ENCODE measurements at regions not wholly inside any gene's neighbourhood (a gene's known extent, or its start where the extent isn't known, plus 50 kb on each side); places are given as distances from the start of the nearest gene placed in this dataset.

DNA sequence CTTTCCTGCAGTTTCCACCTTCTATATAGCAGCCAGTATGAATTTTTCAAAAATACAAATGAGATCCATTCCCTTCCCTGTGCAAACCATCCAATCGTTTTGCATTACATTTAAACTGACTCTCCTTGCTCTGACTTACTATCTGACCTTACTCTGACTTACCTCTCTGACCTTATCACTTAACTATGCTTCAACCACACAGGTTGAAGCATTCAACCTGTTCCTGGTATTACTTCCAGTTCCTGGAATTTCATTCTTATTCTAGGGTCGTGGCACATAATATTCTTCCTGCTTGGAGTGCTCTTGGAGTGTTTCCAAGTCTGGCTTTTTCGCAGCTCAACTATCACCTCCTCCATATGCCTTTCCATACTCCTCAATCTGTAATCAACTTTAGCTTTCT, 850.6 kb upstream of the CHAC2 start:
- DNase-seq: no peak

DNA sequence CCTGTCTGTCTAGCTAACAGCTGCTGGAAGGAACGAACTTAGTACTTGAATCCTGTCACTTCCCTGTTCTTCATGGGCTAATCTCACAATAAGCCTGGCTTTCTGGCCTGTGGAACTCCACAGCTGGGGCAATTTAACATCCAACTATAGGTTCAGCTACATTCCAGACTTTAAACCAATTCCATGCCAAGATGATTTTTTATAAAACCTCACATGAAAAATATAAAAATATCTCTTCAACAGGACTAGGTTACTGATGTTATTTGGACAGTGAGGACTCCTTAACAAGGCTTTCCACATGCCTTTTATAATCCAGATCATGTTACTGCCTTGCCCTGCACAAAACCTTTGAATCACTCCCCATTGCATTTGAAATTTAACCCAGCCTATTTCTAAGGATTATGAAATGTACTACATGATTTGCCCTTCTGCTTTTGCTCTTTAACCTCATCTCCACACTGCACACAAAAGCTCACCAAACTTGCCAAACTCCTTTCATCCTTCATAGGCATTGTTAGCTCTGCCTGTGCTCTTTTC, 863.2 kb upstream of the CHAC2 start:
- no peak for DNase-seq

DNA sequence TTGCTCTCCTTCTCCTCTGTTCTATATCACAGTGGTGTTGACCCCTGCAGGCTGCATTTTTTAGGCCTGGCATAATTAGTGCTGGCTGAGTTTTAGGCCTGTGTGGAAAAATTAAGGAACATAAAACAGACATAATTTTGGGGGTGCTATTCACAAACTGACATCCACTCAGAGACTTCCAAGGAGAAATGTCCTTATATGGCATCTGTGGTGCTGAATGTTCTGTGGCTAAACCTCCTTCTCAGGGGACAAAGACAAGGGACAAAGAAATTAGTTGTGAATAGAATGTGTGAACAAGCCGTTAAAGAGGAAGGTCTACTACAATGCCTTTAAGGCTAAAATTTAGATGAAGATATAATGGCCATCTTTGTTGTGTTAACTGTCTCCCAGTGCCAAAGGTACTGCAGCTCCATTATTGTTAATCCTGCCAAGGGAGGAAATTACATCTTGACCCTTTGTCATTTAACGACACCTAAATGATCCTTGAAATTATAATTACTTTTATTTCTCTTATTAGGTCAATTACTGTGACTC, 870.0 kb upstream of the CHAC2 start:
- DNase-seq: no peak

DNA sequence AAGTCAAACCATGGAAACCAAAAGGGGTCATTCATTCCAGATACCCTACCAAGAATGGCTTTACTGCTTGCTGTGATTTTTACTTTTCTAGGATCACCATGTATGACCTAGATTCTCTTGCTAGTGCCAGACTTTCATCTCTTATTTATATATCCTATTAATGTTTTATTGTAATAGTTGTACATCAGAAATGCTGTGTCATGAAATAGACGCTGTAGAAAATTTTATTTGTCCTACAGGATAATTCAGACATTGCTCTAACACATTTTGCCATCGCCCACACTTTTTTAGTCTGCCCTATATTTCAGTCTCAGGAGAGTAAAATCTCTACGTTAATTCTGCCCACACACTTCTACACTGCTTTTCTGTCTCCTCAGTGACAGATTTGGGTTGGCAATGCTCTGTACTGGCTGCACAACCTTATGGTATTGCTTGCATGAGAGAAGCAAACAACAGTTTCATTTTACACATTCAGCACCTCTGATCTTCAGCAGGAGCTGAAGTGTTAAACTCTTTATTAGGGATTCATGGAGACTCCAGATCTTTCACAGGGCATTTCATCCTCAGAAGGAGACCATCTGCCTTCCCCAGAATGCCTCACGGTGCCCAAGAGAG, 871.8 kb upstream of the CHAC2 start:
- DNase-seq: no peak

DNA sequence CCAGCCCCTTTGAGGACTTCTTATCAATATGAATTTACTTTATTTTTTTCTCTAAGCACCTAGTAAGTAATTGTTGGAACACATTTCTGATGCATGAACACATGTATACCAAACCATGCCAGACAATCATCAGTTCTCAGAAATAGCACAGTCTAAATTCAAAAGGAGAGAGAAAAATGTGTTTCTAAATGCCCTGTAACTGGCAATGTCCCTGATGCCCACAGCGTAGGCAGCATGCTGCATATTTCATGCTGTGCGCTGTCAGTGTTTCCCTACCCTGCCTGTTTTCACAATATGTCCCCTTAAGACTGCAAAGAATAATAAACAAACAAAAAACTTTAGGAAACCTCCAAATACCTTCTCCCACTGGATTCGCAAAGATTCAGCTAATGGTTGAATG, 881.0 kb upstream of the CHAC2 start:
- no peak for DNase-seq

DNA sequence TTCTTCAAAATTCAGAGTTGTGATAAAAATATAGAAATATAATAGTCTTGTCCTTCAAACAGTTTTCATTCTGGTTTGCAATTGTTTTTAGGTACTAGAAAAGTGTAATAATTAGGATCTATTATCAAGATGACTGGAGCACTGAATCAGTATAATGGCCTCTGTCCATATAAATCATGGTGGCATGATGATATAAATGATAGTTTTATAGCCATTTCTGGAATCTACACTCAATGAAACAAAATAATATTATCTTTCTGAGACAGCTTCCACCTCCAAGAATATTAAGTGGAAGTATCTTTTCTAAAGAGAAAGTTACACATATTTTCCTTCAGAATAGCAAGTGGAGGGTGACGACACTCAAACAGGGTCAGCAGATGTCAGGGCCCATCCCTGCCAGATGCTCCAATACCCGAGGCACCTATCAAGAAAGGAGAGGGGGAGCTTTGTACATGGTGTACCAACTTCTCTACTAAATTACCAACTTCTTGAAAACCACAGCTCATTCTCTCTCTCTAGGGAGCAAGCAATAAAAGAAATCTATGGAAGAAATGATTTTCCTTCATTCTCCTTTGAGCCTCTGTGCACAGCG, 882.7 kb upstream of the CHAC2 start:
- no peak for DNase-seq

DNA sequence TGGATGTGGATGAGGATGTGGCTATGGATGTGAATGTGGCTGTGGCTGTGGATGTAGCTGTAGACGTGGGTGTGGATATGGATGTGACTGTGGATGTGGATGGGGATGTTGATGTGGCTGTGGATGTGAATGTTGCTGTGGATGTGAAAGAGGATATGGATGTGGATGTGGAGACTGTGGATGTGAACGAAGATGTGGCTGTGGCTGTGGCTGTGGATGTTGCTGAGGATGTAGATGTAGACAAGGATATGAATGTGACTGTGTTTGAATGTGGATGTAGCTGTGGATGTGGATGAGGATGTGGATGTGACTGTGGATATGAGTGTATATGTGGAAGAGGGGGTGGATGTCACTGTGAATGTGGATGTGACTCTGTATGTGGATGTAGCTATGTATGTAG, 884.6 kb upstream of the CHAC2 start:
- no peak for DNase-seq

DNA sequence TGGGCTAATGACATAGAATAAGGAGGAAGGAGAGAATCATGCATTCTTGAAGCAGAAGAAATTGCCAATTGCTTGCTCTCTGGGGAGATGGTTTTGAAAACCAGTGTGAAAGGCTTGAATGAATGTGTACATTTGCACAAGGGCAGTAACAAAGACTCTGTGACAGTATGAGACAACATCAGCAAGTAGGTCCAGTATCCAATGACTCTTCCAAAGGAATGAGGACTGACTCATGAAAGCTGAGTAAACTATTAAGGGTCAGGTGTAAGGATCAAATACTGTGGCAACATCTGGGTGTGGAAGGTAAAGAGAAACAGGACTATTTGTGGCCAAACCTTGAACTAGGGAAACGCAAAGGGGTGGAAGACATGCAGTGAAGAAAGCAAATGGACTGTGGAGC, 886.0 kb upstream of the CHAC2 start:
- DNase-seq: no peak

DNA sequence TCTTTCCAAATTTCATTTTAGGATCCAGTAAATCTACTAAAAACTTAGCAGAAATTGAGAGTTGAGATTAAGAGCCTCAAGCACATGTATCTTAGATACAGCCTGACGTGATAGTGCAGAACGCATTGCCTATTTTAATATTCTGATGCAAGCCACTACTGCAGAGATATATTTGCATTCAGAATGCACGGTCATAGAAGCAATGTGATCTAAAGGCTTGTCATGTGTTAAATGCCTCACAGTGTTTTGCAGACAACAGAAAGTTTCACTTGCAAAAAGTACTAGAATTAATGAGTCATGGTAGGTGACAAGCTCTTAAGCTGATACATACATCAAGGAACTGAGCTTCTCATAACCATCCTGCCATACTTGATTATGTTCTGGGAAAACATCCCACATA, 886.7 kb upstream of the CHAC2 start:
- no peak for DNase-seq

DNA sequence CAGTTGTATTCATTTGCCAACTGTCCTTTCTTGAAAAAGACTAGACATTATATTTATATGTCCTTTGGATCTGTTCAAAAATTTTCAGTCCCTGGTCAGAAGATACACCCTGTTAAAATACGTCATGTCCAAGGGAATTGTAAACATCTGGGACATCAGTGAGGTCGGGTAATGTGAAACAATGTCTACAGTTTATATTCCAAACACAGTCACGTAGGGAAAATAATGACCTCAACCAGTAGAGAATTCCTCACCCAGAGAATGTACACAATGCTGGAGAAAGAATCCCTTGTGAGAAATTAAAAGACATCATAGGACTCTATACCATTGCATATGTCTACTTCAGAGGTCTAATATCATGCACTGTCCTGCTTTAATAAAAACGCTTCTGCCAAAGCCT, 888.0 kb upstream of the CHAC2 start:
- no peak for DNase-seq

DNA sequence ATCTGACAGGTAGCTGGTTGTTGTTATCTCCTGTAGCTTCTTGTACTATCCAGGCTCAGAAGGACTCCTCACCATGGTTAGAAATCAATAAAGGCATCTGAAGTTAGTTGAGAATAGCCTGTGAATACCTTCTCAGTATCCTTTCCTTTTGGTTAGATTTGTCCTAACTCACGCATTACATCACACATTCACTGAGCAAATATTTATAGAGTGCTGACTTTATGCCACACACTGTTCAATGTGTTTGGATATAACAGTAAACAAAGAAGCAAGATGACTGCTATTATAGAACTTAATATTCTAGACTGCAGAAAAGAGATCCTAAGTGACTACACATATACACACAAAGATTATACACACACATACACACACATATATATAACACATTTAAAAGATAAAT, 889.9 kb upstream of the CHAC2 start:
- DNase-seq: no peak

DNA sequence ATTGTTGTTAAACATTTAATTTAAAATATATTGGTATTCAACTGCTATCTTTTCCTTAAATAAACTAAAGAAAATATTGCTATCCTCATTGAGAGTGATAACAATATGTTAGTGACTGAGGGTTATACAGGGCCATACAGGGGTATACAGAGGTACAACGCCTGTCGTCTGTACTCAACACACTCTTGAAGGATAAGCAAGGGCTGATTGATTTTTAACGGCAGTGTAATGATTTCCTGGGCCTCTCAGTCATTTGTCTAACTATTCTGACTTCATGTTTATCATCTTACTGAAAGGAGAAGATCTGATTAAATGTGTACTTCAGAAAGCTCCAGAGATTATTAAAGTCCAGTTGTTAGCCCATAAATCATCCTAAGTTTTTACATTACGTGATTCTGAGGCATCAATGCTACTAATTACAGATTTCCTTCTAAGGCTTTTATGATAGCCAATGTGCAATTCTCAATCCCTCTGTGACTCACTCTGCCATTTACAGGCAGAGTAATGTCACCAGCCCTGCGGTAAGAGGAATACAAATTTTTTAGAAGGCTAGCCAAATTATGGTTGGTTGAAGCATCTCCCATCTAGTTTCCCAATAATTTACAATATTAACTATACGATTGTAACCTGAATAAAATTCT, 893.0 kb upstream of the CHAC2 start:
- no peak for DNase-seq

DNA sequence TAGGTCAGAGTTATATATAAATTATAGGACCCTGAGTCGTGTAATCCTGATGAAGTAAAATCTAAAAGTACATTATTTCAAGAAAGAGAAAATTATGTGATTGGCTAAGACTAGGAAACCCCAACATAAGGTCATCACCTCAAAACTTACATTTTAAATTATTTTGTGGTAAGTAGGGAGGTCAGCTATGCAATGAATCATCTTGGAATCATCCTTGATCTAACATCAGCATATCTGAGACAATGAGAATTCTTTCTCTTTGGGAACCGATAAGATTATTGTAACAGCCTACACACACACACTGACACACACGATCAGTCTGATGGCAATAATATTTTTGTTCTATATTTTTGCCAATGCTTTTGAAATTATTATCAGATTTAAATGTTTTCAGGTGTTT, 904.8 kb upstream of the CHAC2 start:
- no peak for DNase-seq

DNA sequence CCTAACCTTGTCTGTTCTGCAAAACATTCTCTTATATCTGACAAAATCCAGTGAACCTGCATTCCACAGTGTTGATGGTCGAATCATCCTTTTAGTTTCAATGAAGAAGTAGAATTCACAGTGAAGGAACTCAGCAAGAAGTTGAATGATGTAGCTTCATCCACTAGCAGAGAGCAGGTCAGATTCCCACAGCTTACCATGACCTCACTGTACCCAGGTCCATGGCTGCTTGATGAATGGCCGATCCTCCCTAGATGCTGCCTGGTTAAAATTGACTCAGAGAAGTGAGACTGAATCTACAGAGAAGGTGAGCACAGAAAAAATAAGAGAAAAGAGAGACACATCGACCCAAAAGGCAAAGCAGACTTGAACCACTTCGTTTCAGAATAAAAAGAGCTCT, 906.0 kb upstream of the CHAC2 start:
- DNase-seq: no peak

DNA sequence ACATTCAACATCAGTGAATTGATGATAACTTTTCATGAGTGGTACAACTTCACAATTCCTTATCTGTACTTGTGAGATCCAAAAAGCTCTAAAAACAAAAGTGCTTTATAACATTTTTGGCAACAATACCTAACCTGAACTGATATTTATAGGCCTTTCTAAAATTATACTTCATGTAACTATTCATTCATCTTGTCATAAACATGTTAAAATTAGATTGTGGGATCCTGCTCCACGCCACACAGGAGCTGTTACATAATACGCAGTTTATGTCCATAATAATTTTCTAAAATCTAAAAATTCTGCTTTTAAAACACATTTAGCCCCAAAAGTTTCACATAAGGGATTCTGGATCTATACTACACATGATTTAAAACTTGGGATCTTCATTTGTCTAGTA, 908.5 kb upstream of the CHAC2 start:
- no peak for DNase-seq

DNA sequence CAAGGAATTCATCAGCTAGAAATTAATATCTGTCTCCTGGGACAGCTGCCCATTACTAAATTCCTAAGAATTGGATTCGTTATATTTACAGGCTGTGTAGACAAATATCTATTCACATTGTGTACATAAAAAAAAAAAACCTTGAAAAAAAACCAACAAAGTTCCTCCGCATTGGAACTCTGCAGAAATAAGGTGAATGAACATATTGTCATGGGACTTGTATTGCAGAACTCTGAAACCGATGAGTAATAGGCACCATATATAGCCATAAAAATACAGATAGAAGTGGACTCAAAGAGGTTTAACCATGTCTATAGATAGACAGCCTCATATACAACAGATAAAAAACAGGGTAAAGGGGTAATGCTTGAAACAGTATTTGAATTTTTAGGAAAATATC, 909.9 kb upstream of the CHAC2 start:
- DNase-seq: no peak

DNA sequence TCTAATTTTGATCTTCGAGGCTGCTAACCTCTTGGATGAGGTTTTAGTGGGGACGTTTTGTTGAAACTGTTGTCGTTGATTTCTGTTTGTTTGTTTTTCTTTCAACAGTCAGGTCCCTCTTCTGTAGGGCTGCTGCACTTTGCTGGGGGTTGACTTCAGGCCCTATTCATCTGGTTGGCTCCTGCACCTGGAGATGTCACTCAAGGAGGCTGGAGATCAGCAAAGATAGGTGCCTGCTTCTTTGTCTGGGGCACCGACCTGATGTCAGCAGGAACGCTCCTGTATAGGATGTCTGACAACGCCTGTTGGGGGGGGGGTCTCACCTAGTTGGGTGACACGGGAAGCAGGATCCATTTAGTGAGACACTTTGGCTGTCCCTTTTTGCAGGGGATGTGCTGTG, 915.6 kb upstream of the CHAC2 start:
- DNase-seq: no peak

DNA sequence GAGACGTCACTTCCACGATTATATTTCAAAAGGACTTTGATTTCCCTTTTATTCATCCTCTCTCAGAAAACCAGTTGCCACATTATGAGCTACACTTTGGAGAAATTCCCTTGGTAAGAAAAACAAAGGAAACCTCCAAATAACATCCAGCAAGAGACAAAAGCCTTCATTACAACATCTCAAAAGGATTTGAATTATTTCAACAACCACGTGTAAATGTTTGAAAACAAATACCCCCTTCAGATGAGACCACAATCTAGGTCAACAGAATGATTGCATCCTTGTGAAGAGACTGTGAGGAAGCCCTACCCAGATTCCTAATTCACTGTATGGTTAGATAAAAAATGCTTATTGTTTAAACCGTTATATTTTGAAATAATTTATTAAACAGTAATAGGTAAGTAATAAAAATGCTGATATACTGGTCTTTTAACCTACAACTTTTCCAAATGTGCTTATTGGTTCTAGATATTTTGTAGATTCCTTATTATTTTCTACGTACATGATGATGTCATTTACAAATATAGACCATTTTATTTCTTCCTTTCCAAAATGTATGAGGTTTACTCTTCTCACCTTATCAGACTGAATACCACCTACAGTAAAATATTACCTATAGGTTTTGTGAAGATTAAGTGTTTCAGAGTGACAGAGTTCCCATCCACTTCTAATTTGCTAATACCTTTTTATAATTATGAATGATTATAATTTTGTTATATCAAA, 922.7 kb upstream of the CHAC2 start:
- no peak for DNase-seq

DNA sequence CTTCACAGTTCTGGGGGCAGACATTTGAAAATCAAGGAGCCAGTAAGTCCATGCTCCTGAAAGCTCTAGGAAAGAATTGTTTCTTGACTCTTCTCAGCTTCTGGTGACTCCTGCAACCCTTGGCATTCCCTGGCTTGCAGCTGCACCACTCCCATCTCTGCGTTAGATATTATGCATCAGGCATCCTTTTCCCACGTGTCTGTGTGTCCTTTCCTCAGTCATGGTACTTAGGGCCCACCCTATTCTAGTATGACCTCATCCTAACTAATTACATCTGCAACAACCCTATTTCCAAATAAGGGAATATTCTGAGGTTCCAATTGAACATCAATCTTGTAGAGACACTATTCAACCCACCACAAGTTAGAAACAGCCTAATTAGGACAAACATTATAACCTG, 931.7 kb upstream of the CHAC2 start:
- no peak for DNase-seq

DNA sequence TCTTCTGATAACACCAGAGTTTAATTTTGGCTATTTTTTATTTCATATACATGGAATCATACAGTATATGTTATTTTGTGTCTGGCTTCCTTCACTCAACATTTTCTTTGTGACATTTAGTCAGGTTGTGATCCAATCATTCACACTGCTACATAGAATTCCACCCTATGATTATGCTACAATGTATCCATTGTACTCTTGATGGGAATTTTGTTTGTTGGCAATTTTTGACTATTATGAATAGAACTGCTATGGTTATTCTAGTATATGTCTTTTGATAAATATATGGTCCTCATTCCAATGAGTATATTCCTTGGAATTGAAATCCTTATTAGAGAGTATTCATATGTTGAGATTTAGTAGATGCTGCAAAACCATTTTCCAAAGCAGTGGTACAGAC, 936.4 kb upstream of the CHAC2 start:
- no peak for DNase-seq

DNA sequence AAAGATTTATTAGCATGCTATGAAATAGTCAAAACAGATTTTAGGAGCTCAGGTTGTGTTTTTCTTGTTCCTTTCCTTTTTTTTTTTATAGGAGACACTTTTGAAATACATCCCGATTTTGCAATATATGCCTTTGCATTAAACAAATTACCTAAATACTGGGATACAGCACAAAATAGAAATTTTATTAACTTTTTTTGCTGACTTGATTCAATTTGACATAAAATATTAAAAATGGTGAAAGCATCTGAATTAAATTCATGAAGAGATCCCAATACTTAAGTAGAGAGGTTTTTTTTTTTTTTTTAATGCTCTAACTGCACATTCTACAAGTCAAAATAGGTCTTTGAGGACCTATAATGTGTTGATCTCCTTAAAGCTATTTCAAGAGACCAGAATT, 939.5 kb upstream of the CHAC2 start:
- DNase-seq: no peak

DNA sequence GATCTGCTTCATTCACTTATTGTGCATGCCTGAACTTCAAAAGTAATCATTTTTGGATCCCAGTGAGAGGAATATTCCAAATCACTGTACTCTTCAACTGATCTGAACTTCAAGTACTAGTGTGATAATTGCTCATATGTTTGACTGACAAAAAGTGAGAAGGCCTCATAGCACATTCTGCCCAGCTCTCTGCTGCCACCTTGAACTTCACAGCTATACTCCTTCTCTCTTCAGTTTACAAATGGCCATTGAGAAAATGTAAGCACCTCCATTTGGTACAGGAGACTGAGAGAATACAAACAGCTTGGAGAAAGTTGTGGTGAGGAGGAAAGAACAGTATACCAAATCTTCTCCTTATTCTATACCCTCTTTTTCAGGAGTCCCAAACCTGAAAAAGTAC, 946.0 kb upstream of the CHAC2 start:
- no peak for DNase-seq

DNA sequence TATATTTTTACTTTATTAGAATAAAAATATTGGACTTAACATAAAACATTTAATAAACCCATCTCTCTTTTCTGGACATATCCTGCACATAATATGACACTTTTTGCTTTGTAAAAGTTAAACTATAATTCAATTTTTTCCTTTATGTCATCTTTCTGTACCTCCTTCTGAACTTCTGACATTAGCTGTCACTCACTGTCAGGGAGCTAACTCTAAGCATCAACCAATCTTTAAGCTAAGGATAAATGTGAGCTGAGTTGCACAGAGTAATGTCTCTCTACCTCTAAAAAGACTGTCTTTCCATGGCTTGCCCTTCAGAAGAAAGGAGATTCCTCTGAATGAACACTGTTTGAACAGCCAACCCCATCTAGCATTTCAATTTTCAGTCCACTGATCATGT, 948.6 kb upstream of the CHAC2 start:
- DNase-seq: no peak

DNA sequence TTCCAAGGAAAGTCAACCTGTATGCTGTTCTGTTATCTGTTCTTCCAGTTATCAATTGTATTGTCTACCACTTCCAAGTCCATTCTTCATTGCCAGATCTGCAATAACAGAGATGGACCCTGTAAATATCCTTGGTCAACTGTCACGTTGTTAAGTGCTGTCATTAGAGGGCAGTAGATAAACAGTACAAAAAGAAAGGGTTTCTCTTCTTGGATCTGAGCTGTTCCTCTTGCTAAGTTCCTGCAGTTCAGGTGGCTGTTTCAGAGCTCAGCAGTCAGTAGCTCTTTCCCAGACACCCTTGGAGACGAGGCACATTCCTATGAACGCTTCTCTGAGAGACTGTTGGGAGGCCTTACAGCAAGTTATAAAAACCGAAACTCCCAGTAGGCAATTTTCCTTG, 957.1 kb upstream of the CHAC2 start:
- DNase-seq: no peak
